ENCODE measurements at regions not wholly inside any gene's neighbourhood (a gene's known extent, or its start where the extent isn't known, plus 50 kb on each side); places are given as distances from the start of the nearest gene placed in this dataset.

DNA sequence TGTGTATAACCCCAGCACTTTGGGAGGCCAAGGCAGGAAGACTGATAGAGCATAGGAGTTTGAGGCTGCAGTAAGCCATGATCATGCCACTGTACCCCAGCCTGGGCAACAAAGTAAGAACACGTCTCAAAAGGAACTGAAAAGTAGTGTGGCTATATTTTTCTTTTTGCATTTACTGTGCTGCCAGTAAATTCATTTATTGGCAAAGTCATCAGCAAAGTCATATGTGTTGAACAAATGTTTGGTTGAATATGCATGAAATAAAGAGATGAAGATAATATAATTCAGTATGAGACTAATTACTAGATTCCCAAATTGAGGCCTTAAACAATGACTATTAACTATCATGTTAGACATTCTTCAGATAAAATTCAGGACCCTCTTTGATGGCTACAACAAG lies 829.1 kb downstream of the PCDH7 start:
- DNase-seq, result no peak

GRCh38 chr4:31557437-31557836 lies 837.3 kb downstream of the PCDH7 start:
- no peak for DNase-seq

GRCh38 chr4:31573554-31573953 lies 853.4 kb downstream of the PCDH7 start:
- no peak for DNase-seq

DNA sequence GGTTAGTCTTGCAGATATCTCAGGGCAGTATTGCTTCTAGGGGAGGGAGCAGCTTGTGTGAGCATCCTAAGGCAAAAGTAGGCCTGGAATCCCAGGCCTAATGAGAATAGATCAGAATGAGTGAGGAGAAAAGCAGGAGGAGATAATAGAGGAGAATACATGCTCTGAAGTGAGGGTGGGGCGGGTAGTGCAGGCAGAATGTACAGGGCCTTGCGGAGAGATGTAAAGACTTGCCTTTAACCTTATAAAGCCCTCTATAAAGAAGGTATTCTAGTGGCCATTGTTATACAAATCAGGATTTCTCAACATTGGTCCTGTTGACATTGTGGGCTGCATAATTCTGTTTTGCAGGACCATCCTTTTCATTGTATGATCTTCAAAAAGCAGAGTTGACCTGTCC lies 855.3 kb downstream of the PCDH7 start:
- DNase-seq, result no peak

DNA sequence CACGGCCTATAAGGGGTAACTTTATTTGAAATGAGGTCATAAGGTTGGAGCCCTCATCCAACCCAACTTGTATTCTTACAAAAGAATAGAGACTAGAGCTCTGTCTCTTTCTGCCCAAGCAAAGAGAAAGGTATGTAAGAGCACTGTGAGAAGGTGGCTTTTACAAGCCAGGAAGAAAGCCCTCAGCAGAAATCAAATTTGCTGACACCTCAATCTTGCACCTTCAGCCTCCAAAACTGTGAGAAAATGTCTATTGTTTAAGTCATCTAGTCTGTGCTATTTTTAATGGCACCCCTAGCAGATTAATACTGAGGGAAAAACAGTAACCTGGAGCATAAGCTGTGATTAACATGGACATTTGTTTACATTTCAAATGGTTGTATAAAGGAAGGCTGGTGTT lies 860.7 kb downstream of the PCDH7 start:
- no peak for DNase-seq

GRCh38 chr4:31585503-31585902 lies 865.3 kb downstream of the PCDH7 start:
- DNase-seq, result no peak

DNA sequence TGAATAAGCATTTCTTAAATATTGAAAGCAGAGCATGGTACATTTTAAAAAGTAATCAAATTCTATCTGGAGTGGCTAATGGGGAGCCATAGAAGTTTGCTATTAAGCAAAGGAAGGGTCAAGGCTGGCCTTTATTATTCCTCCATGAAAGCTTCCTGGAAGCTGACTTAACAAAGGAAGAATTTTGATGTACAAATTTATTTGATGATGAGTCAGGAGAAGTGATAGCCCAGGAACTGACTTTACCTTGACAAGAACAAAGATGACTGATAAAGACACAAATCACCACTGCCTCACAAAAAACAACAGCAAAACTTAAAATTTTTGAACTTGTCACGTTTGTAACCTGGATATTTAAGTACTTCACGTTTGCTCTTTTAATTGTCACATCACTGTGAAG lies 872.1 kb downstream of the PCDH7 start:
- no peak for DNase-seq

- DNase-seq, result no peak
Observed at GRCh38 chr4:31595496-31595895, 875.3 kb downstream of the PCDH7 start.

DNA sequence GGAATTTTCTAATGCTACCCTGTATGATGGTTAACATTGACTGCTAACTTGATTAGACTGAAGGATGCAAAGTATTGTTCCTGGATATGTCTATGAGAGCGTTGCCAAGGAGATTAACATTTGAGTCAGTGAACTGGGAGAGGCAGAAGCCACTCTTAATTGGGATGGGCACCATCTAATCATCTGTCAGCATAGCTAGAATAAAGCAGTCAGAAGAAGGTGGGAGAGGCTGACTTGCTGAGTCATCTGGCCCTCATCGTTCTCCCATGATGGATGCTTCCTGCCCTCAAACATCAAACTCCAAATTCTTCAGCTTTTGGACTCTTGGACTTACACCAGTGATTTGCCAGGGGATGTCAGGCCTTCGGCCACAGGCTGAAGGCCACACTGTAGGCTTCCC lies 878.5 kb downstream of the PCDH7 start:
- no peak for DNase-seq

- no peak for DNase-seq
Observed at GRCh38 chr4:31601793-31602192, 881.6 kb downstream of the PCDH7 start.

GRCh38 chr4:31613946-31614623 lies 893.9 kb downstream of the PCDH7 start:
- DNase-seq, result no peak

DNA sequence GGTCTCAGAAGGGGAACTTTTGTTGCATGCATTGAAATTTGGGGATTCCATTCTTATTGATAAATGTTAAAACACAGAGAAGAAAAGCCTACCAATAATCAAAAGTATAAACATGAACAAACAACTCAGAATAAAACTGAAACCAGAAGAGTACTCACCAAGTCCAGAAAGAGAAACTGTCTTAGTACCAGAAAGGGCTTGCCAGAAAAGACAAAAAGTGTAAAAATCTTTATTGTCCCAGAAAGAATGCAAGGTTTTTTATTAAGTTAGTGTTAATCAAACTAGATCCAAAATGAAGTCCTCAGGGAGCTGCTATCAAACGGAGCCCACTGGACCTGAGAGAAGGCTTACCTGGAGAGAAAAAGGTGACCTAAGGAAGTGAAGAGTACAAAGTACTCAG lies 897.5 kb downstream of the PCDH7 start:
- DNase-seq, result no peak

DNA sequence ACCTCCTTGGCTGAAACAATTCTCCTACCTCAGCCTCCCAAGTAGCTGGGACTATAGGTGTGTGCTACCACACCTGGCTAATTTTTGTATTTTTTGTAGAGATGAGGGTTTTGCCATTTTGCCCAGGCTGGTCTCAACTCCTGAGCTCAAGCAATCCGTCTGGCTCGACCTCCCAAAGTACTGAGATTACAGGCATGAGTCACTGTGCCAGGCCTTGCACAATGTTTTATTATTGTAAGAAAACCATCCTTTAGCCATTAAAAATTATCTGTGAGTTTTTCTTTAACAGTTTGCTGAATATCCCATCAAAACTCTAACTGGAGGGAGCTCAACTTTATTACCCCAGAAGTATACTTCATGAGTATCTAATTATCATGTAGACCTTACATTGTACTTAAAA lies 900.3 kb downstream of the PCDH7 start:
- DNase-seq, result no peak

GRCh38 chr4:31645236-31645635 lies 925.1 kb downstream of the PCDH7 start:
- no peak for DNase-seq

DNA sequence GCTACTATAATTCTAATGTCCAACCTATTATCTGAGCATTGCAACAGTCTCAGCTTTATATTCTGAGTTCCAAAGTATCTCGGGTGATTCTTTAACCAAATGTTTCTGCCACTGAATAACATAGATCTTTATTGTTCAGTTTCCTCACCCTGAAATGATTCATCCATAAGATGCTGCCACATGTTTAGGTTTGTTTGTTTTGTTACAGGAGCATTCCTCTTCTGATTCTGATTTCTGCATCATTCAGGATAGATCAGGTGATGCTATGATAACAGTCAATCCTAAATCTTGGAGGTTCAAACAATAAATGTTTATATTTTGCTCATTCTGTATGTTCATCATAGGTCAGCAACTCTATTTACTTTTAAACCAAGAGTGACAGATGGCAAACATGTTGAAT lies 927.6 kb downstream of the PCDH7 start:
- DNase-seq, result no peak

- DNase-seq, result no peak
Observed at GRCh38 chr4:31649878-31650277, 929.7 kb downstream of the PCDH7 start.

GRCh38 chr4:31651541-31651940 lies 931.4 kb downstream of the PCDH7 start:
- DNase-seq, result no peak

DNA sequence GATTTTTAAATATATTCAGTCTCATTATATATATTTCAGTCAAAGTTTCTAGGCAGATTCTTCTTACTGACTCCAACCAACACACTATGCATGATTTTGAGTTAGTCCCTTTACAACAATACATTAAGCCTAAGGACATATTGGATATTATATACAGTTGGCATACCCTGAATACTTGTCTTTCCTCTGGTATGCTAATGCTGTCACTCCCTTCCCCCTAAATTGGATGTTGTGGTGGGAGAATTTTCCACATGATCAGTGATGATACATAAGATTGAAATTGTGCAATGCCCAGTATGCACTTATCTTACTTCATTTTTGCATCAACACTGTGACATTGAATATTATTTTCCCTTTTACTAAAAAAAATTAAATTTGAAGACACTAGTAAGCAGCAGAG lies 935.2 kb downstream of the PCDH7 start:
- no peak for DNase-seq

DNA sequence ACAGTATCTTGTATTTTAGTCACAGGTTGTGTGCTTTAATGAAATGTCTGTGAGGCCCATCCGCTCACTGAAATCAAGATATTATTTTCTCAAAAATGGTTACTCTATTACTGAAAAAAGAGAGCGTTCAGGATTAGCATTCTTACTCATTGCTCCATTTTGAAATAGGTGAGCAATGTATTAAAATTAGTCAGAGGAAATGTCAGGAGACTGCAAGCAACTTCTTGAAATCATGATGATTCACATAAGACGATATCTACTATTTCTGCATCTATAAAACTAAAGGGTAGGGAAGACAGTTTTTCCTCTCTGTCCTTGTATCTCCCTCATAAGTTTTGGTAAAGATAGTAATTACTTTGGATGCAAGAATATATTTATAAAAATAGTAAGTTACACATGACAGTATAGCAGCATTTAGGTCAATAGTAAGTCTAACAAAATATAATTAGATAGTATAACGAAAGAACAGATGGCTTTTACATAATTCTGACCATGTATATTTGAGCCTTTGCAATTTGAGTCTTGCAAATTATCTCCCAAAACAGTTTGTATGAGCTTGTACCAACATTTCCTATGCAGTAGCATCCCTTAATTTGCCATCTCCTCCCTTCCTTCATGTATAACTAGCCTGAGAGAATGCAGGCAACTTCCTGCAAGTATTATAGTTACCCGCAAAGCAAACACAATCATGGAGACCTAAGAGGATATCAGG lies 937.8 kb downstream of the PCDH7 start:
- DNase-seq, result no peak

DNA sequence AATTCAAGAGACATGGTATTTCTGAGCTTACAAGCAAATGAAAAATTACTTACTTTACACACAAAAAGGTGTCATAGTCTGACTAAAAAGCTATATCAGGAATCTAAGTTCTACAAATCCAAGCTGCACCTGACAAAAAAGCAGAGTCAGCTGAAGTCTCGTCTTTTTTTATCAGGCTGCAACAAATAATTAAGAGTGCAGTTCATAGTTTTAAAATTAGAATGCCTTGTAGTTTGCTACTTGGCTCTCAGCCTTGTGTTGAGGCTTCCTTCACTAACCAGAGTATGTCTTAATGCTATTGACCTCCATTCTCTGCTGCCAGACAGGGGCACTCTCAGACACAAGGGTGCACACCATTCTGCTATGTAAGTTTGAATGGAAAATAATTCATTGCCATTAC lies 940.7 kb downstream of the PCDH7 start:
- DNase-seq, result no peak

DNA sequence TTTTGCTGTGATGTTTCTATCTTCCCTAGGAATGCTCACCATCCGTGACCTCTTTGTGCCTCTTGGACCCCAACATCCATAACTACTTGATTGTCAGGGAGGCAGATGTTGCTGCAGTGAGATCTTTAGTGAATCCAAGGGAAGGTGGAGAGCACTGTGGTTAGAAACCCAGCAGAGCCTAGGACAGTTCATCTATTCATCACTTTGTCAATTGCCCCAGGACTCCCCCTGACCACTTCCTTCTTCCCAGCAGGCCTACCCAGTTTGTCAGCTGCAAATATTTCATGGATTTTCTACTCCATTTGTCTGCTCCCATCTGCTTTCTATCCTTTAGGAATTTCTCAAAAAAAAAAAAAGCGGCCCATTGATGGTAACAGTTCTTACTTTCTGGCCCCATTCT lies 942.8 kb downstream of the PCDH7 start:
- no peak for DNase-seq

DNA sequence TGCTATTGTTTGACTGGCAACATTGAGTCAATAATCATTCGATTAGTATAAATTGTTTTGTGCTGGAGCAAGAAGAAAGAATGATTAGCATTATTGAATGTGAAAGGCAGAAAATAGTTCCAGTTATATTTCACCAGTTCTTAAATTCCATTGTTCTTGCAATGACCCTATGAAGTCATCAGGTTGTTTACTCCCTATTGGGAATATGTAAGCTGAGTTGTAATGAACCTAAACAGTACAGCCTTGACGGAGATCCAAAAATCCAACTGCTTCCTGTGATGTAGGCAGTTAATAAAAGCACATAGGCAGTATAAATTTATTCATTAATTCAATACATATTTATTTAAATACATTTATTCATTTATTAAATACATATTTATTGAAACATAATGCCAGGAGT lies 947.5 kb downstream of the PCDH7 start:
- DNase-seq, result no peak

DNA sequence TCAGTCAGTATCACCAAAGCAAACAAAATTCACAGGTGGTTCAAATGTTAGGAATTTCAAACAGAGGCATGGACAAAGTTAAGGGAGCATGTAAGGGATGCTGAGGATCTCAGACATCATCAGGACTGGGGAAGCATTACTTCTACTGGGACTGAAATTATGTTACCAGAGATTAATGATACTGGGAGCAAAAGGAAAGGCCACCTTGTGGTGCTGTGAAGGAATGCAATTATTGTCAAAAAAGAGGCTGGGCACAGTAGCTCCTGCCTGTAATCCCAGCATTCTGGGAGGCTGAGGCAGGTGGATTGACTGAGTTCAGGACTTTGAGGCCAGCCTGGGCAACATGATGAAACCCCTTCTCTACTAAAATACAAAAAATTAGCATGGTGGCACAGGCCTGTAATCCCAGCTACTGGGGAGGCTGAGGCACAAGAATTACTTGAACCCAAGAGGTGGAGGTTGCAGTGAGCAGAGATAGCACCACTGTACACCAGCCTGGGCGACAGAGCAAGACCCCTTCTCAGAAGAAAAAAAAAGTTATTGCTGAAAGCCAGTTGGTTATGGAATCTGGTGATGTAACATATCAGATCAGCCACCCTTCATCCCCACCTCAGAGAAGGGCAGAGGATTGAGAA lies 954.3 kb downstream of the PCDH7 start:
- DNase-seq, result no peak

DNA sequence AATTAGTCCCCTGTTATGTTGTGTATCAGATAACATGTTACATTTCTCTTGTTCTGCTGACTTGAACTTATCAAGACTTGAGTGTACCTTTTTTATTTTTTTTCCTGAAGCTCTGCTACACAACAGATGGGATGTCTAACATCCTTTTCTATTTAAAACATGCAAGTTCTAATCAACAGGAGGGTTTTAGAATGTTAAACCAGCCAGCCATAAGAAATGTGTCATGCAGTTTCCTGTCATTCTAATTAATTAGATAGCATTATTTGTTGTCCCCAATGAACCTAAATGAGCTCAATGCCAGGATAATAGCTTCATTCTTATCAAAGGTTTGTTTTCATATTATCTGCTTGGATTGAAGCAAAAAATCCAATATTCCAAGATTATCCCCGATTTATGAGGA lies 958.2 kb downstream of the PCDH7 start:
- DNase-seq, result no peak

DNA sequence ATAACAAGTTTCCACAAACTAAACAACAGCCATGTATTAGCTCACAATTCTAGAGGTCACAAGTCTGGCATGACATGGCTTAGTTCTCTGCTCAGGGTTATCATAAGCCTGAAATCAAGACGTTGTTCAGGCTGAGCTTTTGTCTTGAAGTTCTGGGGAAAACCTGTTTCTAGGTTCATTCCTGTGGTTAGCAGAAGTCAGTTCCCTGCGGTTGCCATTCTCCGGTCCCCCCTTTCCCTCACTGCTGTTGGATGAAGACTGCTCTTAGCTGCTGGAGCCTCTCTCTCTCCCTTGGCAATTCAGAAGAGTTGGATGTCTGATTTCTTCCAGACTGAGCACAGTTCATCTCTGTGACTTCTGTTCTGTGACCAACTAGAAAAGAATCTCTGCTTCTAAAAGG lies 962.6 kb downstream of the PCDH7 start:
- no peak for DNase-seq

Data from right hindlimb (tissue), 1 donor.